Mesothelial cell of epicardium (in vitro differentiated cells): ENCODE measurements at regions not wholly inside any gene's neighbourhood (a gene's known extent, or its start where the extent isn't known, plus 50 kb on each side); places are given as distances from the start of the nearest gene placed in this dataset.
"Not testable (repeated sequence)": the region's sequence is repeated elsewhere in the genome, so short reads cannot be mapped to it uniquely, and the experiment has no call there.

ENCODE experiments used
- DNase-seq, 2 experiments: peaks; one replicate each; pipeline ENCODE4 v3.0.0; 2021; ENCODE audit warnings: low spot score in 2 of 2; ENCODE audit not compliant: unreplicated experiment in 2 of 2
- H3K27ac Mint-ChIP-seq: 2 replicates; pipeline ENCODE4 v1.8.0; 2021; ENCODE audit warnings: mixed read lengths
- H3K27me3 Mint-ChIP-seq: 2 replicates; pipeline ENCODE4 v1.8.0; 2021; ENCODE audit warnings: low read depth, mixed read lengths
- H3K36me3 Mint-ChIP-seq: 2 replicates; pipeline ENCODE4 v1.8.0; 2021; ENCODE audit warnings: mixed read lengths
- H3K4me1 Mint-ChIP-seq: 2 replicates; pipeline ENCODE4 v1.8.0; 2021; ENCODE audit warnings: mixed read lengths
- H3K4me3 Mint-ChIP-seq: 2 replicates; pipeline ENCODE4 v1.8.0; 2021; ENCODE audit warnings: mild to moderate bottlenecking, moderate library complexity, mixed read lengths
- H3K9me3 Mint-ChIP-seq: 2 replicates; pipeline ENCODE4 v1.8.0; 2021; ENCODE audit warnings: mixed read lengths
- TF ChIP-seq, protein P1 (sequence below): fragments of 200-600 bp; sonication (generic); IDR thresholded peaks from one replicate; pipeline ENCODE4 v1.5.0; 2021; ENCODE audit warnings: antibody characterized with exemption; ENCODE audit not compliant: unreplicated experiment

DNA sequence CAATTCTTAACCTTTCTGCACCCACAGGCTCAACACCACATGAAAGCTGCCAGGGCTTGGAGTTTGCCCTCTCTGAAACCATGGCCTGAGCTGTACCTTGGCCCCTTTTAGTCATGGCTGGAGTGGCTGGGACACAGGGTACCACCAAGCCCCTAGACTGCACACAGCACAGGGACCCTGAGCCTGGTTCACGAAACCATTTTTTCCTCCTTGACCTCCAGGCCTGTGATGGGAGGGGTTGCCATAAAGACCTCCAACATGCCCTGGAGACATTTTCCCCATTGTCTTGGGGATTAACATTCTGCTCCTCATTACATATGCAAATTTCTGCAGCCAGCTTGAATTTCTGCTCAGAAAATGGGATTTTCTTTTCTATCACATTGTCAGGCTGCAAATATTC is 113.4 kb downstream of the XPNPEP1 start:
- H3K4me1 Mint-ChIP-seq, DNase-seq, H3K27me3 Mint-ChIP-seq, H3K36me3 Mint-ChIP-seq, H3K27ac Mint-ChIP-seq, H3K4me3 Mint-ChIP-seq: not testable (repeated sequence)
- peaks cover 38% of the 10 kb centered on the region for H3K9me3 Mint-ChIP-seq

DNA sequence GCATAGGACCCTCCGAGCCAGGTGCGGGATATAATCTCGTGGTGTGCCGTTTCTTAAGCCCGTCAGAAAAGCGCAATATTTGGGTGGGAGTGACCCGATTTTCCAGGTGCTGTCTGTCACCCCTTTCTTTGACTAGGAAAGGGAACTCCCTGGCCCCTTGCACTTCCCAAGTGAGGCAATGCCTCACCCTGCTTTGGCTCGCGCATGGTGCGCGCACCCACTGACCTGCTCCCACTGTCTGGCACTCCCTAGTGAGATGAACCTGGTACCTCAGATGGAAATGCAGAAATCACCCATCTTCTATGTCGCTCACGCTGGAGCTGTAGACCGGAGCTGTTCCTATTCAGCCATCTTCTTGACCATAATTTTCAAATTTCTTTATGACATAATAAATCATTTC is 122.1 kb downstream of the XPNPEP1 start:
- H3K27me3 Mint-ChIP-seq, H3K4me1 Mint-ChIP-seq, H3K36me3 Mint-ChIP-seq, DNase-seq, H3K27ac Mint-ChIP-seq, H3K4me3 Mint-ChIP-seq: not testable (repeated sequence)
- H3K9me3 Mint-ChIP-seq = peaks cover 48% of the 10 kb centered on the region

DNA sequence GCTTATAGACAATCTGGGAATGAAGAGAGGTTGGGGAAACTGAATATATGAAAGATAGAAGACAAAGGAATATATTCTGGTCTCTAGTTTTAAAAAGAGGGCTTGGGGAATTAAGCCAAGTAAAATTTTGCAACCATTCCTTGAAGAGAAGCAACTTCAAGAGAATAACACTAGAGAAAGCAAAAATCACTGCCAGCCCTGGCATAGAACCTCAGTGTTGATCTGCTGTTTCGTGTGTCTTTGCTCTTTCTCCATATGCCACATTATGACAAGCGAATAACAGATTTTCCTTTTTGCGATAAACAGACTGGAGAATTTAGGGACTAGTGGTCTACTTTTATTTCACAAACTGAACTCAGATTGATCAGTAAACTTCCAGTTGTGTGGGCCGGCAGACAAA is 132.7 kb downstream of the XPNPEP1 start:
- peaks cover 12% of the 10 kb centered on the region for H3K9me3 Mint-ChIP-seq
- no peak overlapping the region for H3K4me3 Mint-ChIP-seq
- no peak overlapping the region for H3K27ac Mint-ChIP-seq
- H3K36me3 Mint-ChIP-seq = no peaks in the 10 kb centered on the region
- H3K27me3 Mint-ChIP-seq = peaks cover 4% of the 10 kb centered on the region
- TF ChIP-seq, protein P1, sequence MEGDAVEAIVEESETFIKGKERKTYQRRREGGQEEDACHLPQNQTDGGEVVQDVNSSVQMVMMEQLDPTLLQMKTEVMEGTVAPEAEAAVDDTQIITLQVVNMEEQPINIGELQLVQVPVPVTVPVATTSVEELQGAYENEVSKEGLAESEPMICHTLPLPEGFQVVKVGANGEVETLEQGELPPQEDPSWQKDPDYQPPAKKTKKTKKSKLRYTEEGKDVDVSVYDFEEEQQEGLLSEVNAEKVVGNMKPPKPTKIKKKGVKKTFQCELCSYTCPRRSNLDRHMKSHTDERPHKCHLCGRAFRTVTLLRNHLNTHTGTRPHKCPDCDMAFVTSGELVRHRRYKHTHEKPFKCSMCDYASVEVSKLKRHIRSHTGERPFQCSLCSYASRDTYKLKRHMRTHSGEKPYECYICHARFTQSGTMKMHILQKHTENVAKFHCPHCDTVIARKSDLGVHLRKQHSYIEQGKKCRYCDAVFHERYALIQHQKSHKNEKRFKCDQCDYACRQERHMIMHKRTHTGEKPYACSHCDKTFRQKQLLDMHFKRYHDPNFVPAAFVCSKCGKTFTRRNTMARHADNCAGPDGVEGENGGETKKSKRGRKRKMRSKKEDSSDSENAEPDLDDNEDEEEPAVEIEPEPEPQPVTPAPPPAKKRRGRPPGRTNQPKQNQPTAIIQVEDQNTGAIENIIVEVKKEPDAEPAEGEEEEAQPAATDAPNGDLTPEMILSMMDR = no peak
- DNase-seq = no peak
- H3K4me1 Mint-ChIP-seq = no peaks in the 10 kb centered on the region

DNA sequence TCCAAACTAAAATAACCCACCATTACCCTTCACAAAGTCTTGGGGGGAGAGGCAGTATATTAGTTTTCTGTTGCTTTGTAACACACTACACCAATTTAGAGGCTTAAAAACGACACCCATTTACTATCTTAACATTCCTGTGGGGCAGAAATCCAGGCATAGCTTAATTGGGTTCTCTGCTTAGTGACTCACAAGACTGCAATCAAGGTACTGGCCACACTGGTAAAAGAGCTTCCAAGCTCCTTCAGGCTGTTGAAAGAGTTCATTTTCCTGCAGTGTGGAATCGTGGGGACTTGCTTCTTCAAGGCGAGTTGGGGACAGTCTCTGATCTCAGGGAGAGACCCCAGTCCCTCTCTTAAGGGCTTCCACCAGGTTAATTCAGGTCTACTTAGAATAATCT is 139.1 kb downstream of the XPNPEP1 start:
- Mint-ChIP-seq H3K27ac (no peak overlapping the region), H3K36me3 (no peaks in the 10 kb centered on the region), H3K4me1 (no peaks in the 10 kb centered on the region), H3K4me3 (no peak overlapping the region), H3K9me3 (no peaks in the 10 kb centered on the region), H3K27me3 (peaks cover 4% of the 10 kb centered on the region)
- no peak for DNase-seq
- TF ChIP-seq, protein P1 = no peak

DNA sequence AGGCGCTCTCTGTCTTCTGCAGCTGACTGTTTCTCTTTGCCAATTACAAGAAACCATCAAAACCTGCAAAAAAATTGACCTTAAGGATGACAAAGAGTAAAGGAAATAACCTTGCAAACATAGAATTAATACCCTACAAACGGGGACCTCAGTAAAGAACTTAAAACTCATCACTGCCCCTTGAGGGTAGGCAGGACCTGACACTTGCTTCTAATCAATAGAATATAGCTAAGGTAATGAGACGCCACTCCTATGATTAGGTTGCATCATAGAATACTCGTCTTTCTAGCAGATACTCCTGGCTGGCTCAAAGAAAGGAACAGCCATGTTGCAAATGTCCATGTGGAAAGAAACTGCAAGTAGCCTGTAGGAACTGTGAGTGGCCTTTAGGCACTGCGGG is 140.0 kb downstream of the XPNPEP1 start:
- no peaks in the 10 kb centered on the region for H3K36me3 Mint-ChIP-seq
- no peaks in the 10 kb centered on the region for H3K4me1 Mint-ChIP-seq
- H3K9me3 Mint-ChIP-seq = no peaks in the 10 kb centered on the region
- H3K27me3 Mint-ChIP-seq = no peaks in the 10 kb centered on the region
- H3K27ac Mint-ChIP-seq = no peak overlapping the region
- H3K4me3 Mint-ChIP-seq = no peak overlapping the region
- no peak for DNase-seq
- TF ChIP-seq, protein P1 = no peak

DNA sequence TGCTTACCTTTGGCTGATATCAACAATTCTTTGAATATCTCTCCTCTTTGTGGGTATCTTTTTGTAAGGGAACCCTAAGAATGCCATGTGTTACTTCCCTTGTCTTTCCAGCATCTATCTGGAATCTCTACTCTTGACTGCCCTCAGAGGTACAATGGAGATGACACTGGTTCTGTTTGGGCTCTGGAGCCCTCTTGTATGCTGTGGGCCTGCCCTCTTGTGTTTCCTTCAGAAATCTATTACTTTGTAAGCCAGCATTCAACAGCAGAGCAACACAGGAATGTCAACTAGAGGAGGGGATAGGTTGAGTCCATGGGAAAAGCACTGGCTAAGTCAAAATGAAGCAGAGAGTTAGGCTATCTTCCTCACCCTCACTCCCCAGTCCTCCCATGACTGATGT is 142.3 kb downstream of the XPNPEP1 start:
- Mint-ChIP-seq H3K27me3 (peaks cover 2% of the 10 kb centered on the region), H3K4me3 (no peak overlapping the region), H3K9me3 (no peaks in the 10 kb centered on the region), H3K36me3 (no peaks in the 10 kb centered on the region), H3K27ac (no peak overlapping the region), H3K4me1 (no peaks in the 10 kb centered on the region)
- TF ChIP-seq, protein P1 = no peak
- no peak for DNase-seq

DNA sequence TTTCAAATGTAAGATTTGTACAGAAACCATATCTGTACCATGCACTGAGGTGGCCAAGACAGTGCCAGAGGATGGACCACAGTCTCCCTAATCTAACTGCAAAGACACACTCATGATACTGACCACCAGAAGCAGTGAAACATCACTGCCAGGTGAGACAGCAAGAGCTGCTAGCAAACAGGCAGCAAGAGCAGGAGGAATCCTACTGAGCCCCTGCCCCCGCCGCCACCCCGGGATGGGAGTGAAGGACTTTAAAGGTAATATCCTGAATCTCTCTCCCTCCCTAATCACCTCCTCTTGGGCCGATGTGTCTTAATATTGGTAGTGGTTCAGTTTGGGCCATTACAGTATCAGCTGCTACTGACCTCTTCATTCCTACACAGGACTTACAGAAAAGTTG is 144.3 kb downstream of the XPNPEP1 start:
- no peak for DNase-seq
- Mint-ChIP-seq H3K27ac (no peak overlapping the region), H3K4me3 (no peak overlapping the region), H3K4me1 (no peaks in the 10 kb centered on the region), H3K27me3 (peaks cover 2% of the 10 kb centered on the region), H3K36me3 (no peaks in the 10 kb centered on the region), H3K9me3 (no peaks in the 10 kb centered on the region)
- TF ChIP-seq, protein P1 = no peak
